HG03442 (cell line): ENCODE measurements at regions not wholly inside any gene's neighbourhood (a gene's known extent, or its start where the extent isn't known, plus 50 kb on each side); places are given as distances from the start of the nearest gene placed in this dataset.

ENCODE experiments used
- ATAC-seq: cut with Tn5 transposase; IDR thresholded peaks from one replicate; pipeline ENCODE4 v1.9.1; 2021; ENCODE audit warnings: mild to moderate bottlenecking, moderate library complexity; ENCODE audit not compliant: unreplicated experiment

- no peak for ATAC-seq
Measured at GRCh38 chr1:232292239-232292638, 337.7 kb downstream of the SIPA1L2 start.

DNA sequence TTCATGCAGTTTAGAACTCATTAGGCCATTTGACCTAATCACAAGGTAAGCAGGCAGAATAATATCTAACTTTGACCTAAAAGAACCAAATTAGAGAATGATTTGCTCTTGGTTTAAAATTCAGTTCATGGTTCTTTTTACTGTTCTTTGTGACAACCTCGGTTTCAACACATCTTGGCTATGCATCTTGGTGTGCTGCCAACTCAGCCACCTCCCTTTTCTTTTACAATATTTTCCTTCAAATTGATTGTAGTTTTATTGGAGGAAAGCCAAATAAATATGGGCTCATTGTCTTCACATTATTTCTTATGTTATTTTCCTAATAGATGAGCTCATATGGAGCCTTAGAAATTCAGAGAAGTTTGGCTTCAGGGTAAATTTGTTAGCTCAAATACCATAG, 338.3 kb downstream of the SIPA1L2 start:
- no peak for ATAC-seq

DNA sequence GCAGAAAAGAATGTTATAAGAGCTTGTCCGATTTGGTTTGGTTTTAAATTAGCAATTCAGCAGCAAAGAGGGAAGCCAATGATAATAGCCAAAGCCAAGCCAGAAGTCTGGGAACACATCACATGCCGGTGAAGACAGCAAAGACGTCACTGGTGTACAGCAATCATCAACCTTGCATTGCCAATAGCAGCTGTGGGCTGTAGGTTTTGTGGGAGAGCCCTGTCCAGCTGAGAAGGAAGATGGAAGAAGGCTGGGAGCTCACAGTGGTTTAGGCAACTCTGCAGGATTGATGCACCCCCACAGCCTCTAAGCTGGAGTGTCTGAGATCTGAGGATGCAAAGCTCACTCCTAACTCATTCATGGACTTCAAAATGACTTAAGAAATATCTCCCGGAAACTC, 338.7 kb downstream of the SIPA1L2 start:
- no peak for ATAC-seq

DNA sequence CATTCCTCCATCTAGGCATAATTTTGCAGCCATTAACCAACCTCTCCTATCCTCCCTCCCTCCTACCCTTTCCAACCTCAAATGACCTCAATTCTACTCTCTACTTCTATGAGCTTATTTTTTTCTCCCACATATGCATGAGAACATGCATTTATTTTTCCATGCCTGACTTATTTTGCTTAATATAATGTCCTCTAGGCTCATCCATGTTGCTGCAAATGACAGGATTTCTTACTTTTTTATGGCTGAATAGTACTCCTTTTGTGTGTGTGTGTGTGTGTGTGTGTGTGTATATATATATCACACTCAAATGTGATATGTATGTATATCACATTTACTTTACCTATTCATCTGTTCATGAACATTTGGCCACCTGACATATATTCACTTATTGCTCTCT, 339.4 kb downstream of the SIPA1L2 start:
- no peak for ATAC-seq

DNA sequence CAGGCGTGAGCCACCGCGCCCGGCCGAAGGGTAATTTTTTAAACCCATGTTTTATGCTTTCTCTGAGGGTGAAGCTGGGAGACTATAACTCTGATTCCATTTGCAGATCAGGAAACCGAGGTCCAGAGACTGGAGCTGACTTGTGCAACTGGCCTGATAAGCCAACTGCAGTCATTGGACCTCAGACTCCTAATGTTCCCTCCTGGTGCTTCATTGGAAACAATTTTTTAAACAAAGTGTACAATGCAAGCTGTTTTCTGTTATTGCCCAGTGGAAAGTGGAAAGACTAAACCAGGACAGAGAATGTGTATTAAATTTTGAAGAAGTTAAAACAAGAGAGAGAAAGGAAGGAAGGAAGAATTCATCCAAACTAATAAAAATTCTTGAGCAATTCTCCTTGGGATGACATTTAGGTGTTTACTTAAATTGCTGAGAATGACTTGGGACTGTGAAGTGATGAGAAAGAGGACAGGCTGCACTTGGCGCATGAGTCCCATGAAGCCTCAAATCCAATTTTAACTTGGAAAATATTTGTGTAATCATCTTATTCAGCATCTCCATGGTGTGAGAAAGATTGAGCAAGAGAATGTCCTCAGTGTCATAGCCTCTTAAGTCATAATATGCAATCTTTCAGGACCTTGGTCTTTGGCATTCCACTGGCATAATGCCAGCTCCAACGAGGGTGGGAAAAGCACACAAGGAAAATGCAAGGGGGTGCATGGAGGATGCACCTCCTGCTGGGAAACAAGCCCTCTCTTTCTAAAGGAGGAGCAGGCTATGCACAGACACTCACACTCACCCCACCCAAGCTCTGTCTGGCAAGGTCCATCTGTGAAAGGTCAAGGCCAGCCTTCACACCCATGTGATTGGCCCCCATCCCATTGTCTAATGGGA, 342.0 kb downstream of the SIPA1L2 start:
- no peak for ATAC-seq

DNA sequence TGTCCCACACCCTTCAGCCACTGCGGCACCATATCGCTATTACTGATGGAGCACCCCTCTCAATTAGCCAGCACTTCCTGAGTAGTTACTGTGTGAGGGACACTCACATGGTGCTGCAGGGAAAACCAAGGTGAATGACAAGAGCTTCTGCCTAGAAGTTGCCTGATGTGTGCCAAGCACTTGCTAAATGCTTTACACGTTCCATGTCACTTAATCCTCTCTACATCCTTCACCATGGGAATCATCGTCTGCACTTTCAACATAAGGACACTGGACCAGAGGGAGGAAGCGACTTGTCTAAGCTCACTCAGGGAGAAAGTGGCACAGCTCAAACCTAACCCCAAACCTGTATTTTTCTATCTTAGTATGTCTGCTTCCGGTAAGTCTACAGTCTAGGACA, 344.8 kb downstream of the SIPA1L2 start:
- ATAC-seq: no peak

DNA sequence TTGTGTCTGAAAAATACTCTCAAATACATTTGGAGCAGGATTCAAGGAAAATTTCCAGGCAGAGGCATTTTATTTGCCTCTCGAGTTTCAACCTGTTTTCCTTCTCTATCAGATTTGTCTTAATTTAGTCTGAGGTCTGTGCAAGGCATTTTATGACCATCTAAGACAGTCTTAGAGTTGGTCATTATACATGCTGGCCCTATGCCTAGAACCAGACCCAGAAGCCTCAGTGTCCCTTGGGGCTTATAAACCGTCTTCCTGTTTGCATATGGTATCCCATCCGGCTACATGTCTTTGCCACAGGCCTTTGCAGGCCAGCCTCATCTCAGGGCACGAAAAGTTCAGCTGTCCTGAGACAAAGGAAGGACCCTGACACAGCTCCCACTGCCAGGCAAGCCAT, 346.1 kb downstream of the SIPA1L2 start:
- ATAC-seq: no peak

DNA sequence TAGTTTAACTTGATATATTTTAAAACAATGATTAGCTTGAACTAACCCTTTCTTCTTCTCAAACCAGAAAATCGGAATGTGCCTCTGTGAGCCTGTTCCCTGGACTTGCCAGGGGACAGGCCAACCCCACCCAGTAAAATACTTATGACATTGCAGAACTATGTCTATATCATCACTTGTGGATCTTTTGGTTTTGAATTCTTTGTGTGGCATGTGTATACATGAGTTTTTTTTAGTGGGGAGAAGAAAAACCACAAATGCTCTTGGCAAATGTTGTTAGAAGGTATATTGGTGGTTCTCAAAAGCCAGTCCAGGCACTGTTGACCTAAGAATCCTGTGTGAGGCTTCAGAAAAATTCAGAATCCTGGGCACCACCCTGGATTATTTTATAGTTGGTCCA, 347.4 kb downstream of the SIPA1L2 start:
- ATAC-seq: no peak

GRCh38 chr1:232280910-232281309, 349.0 kb downstream of the SIPA1L2 start:
- no peak for ATAC-seq

- no peak for ATAC-seq
Measured at GRCh38 chr1:232279909-232280400, 350.0 kb downstream of the SIPA1L2 start.

GRCh38 chr1:232278925-232279324, 351.0 kb downstream of the SIPA1L2 start:
- ATAC-seq: no peak

- no peak for ATAC-seq
Measured at GRCh38 chr1:232276651-232277050, 353.3 kb downstream of the SIPA1L2 start.

DNA sequence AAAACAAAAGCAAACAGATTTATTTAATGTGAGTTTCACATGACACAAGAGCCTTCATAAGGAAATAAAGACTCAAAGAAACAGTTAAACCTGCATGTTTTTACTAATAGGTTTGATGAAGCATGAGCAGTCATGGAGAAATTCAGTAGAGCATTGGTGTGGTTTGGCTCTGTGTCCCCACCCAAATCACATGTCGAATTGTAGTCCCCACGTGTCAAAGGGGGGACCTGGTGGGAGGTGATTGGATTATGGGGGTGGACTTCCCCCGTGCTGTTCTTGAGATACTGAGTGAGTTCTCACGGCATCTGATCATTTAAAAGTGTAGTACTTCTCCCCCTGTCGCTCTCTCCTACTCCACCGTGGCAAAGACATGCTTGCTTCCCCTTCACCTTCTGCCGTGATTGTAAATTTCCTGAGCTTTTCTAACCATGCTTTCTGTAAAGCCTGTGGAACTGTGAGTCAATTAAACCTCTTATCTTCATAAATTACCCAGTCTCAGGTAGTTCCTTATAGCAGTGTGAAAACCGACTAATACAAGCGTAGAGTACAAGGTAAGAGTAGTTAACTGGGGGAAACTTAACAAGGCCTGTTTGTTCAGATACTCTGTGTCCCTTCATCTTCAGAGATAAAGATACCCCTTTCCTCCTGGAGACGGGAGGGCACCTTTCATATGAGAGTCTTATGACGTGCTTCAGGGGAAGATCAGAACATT, 354.8 kb downstream of the SIPA1L2 start:
- ATAC-seq: no peak

DNA sequence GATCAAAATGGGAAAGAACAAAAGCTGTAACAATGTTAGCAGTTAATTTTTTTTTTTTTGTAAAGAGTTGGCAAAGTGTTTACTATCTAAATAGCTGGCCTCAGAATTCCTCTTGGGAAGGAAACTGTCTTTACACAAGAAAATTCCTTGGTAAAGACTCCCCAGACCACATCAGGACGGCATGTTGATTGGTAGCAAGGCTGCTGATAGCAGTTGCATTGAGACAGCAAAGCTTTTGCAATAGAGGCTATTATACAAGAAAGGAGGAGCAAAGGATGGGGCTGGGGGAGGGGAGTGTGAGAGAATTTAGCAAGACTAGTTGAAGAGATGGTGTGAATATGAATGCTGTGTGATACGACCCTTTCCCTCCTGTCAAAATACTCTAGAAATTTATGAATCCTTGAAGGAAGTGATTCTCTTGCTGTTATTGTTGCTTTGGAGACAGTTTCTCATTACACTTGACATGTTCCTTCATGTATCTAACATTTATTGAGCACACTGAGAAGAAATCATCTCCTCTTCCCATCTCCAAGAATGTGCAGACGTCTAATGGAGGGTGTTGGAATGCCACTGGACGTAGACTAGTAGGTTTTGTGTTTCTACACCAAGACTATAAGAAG, 355.6 kb downstream of the SIPA1L2 start:
- no peak for ATAC-seq

DNA sequence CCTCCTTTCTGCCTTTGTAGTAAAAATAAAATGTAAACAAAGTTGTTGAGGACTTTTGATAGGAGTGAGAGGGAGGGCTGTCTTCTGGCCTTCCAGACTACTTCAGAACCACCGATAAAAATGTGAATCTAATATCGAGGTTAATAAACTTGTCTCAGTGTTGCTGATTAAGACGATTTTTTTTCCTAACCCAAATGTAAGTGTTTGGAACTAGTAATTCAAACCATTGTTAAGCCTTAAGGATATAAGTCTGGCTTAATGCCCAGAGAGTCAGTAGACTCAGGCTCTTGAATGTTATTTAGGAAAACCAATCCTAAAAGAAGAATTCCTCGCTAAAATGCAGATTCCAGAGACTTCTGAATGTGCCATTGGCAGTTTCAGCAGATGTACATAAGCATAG, 356.9 kb downstream of the SIPA1L2 start:
- no peak for ATAC-seq

- ATAC-seq: no peak
Measured at GRCh38 chr1:232271991-232272589, 357.8 kb downstream of the SIPA1L2 start.

- no peak for ATAC-seq
Measured at GRCh38 chr1:232271299-232271698, 358.6 kb downstream of the SIPA1L2 start.

- no peak for ATAC-seq
Measured at GRCh38 chr1:232269988-232270387, 359.9 kb downstream of the SIPA1L2 start.

GRCh38 chr1:232267837-232268598, 361.9 kb downstream of the SIPA1L2 start:
- ATAC-seq: no peak

GRCh38 chr1:232267092-232267836, 362.7 kb downstream of the SIPA1L2 start:
- no peak for ATAC-seq
